ENCODE measurements at regions not wholly inside any gene's neighbourhood (a gene's known extent, or its start where the extent isn't known, plus 50 kb on each side); places are given as distances from the start of the nearest gene placed in this dataset.

GRCh38 chr1:39109644-39110043 lies 83.5 kb downstream of the NDUFS5 start:
- DNase-seq, result no peak

DNA sequence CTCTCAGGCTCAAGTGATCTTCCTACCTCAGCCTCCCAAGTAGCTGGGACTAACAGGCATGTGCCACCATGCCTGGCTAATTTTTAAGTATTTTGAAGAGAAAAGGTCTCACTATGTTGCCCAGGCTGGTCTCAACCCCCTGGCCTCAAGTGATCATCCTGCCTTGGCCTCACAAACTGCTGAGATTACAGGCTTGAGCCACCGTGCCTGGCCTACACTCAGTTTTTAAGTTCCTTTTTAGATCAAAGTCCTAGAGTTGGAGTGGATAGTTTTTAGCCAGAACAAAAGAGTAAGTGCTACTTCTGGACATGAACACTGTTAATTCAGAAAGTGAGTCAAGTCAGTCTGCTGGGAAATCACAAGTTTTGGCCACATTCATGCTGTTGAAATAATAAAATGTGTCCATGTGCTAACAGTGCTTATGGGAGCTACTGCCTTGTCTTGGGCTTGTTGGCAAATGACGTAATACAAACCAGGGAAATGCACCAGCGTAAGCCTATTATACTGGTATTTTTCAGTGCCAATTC lies 84.2 kb downstream of the NDUFS5 start:
- no peak for DNase-seq

DNA sequence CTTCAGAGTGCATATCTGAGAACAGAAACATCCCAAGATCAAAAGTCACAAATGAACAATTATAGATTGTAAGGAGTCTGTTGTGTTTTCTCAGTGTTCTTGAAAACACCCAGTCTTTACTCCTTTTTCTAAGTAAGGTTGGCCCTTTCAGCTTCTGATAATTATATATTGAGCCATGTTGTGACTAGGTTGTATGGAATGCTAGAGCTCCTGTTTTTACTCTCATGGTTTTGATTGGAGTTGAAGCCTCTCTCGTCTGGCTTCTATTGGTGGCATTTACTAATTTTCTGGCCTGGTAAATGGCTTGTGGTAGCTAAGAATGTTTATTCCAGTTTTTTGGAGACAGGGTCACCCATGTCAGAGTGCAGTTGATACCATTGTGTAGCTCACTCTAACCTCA lies 84.7 kb downstream of the NDUFS5 start:
- no peak for DNase-seq

- no peak for DNase-seq
Measured at GRCh38 chr1:39113109-39113743, 87.1 kb downstream of the NDUFS5 start.

DNA sequence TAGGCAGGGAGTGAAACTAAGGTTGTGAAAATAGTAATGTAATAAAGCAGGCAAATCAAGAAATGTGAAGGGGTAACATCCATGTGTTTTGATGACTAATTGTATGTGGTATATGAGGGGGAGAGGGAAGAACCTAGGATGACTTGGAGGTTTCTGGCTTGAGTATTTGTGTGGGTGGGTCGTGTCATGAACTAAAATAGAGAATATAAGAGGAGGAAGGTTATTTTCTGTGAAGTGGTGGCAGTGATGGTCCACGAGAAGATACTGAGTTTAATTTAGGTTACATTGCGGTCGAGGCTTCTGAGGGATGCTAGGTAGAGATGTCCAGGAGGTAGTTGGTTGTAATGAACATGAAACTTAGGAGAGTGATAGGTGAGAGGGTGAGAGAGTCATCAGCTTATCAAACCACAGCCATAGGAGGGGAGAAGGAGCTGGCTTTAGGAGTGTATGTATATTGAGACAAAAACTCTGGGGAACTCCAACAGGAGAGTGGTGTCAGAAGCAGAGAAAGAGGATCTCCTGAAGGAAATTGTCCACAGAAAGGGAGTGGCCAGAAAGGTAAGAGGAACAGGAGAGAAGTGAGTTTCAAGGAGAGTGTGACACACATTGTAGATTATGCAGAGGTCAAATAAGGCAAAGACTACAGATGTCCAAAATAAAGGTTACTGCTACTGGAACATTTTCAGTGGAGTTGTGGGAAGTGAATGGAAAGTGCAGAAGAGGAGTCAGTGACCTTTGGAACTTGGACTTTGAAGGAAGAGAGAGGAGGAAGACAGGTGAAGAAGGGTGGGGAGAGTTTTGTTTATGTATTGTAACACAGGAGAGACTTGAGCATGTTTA lies 89.0 kb upstream of the MACF1 start:
- DNase-seq, result no peak

DNA sequence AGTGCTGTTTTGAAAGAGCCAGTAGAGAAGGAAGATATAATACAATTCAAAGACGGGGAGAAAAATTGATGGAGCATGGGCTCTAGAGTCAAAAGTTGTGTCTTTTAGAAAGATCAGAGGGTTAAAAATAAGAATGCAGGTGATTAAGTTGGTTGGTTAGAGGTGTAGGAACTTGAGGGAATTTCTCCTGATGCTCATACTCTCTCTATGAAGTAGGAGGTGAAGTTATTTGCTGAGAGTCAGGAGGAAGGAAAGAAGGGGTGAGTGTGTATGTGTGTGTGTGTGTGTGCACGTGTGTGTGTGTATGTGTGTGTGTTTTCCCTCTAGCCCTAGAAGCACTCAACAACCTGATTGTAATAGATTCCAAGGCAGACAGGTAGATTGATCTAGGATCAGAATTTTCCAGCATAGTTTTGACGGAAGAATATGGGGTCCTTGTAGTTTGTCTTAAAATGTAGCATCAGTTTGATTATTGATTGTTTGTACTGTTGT lies 88.3 kb upstream of the MACF1 start:
- DNase-seq, result no peak

DNA sequence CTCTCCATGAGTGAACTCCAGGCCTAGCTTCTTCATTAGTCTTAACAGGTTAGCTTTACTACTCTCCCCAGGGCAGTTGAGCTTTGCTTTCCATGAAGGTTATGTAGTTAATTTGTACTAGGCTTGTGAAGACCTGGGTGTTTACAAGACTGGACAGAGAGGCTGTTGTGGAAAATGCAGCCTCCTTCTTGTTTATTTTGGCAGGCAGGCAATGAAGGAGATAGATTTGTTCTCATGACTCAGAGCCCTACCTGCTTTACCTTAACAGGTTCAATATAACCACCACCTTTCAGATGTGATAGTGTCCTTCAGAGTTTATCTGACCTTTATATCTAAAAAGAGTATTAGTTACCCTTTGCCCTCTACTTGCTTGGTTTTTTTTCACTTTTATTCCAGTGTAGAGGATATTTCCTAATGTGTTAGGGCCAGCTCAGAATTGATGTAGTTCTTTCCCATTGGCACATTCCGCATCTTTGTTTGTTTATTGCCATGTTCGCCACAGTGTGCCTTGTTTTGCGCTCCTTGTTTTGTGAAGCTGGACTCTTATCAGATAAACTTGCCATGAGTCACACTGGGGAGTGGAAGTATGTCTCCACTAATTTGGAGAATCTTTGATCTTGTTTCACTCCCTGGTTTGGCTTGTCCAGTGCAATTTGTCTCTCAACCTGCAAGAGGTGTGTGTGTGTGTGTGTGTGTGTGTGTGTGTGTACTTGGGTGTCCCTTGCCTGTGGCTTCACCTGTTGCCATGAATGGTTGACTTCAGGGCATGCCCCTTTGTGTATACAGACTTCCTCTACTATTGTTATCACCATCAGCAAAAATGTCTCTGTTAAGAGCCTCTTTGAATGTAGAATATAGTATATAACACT lies 87.4 kb upstream of the MACF1 start:
- no peak for DNase-seq

- DNase-seq, result no peak
Measured at GRCh38 chr1:39117899-39118450, 86.5 kb upstream of the MACF1 start.

DNA sequence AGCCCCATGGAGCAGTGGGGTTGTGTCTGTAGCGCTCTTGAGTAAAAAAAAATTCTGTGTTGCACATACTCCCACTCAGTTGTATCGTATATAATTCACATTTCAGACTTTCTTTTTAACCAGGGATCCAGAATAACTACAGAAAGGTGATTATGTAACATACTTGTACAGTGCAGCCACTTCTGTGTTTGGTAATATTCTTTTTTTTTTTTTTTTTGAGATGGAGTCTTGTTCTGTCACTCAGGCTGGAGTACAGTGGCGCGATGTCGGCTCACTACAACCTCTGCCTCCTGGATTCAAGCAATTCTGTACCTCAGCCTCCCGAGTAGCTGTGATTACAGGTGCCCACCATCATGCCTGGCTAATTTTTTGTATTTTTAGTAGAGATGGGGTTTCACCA lies 82.4 kb upstream of the MACF1 start:
- no peak for DNase-seq

GRCh38 chr1:39124282-39124681 lies 80.2 kb upstream of the MACF1 start:
- no peak for DNase-seq

DNA sequence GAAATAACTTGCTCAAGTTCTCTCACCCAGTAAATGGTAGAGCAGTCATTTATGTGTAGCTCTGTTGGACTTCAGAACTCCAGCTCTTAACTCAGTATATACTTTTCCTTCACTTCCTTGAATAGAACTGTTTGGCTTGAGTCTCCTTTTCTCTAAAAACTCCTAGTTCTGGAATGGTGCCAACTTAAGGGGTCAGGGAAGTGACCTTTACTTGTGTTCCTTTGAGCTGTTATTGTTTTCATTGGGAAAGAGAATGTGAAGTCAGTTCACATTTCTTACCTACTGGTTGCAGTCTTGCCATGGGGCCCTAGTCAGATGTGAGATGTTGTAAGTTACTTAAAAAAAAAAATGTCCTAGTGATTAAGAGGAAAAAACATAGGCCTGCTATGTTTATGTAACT lies 77.0 kb upstream of the MACF1 start:
- no peak for DNase-seq

DNA sequence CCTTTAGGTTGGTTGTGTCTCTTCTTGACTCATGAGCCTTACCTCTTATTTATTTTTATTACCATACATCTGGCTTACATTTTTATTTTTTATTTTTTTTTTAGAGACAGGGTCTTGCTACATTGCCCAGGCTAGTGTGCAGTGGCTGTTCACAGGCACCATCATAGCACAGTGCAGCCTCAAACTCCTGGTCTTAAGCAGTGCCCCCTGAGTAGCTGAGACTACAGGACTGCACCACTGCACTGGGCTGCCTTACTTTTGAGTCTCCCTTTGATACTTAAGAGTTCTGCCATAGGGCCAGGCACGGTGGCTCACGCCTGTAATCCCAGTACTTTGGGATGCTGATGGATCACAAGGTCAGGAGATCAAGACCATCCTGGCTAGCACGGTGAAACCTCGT lies 76.4 kb upstream of the MACF1 start:
- no peak for DNase-seq

- no peak for DNase-seq
Measured at GRCh38 chr1:39128959-39129358, 75.5 kb upstream of the MACF1 start.

DNA sequence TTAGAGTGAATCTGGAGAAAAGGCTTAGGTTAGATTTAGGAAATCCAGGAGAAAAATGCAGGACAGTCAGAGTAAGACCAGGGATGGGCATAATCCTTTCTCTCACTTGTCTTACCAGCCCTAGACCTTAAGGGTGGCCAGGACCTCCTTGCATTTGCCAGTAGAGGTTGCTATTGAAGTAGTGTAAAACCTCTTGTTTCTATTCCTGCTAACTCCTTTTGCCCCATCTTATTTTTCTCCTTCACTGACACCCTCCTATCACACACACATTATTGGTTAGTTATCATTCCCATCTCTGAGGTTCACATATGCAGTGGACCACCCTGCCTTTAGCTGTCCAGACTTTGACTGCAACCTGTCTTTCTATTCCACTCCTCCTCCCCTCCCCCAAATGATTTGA lies 75.0 kb upstream of the MACF1 start:
- no peak for DNase-seq

GRCh38 chr1:39130325-39130724 lies 74.2 kb upstream of the MACF1 start:
- DNase-seq, result no peak

DNA sequence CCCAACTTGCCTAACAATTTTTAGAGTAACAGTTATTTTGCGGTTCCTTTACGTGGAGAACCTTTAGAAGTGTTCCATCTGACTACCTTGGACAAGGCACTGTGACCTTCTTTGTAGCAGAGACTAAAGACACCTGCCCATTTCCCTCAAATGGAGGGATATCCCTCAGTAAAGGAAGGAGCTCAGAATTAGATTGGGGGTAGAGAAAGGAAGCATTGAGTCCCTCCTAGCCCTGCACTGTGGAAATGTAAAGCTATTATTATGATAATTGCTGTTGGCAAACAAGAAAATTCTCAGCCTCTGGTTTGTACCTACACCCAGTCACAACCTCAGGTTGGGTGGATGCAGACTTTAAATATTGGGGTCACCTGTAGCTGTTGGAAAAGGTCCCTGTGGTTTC lies 72.6 kb upstream of the MACF1 start:
- no peak for DNase-seq

DNA sequence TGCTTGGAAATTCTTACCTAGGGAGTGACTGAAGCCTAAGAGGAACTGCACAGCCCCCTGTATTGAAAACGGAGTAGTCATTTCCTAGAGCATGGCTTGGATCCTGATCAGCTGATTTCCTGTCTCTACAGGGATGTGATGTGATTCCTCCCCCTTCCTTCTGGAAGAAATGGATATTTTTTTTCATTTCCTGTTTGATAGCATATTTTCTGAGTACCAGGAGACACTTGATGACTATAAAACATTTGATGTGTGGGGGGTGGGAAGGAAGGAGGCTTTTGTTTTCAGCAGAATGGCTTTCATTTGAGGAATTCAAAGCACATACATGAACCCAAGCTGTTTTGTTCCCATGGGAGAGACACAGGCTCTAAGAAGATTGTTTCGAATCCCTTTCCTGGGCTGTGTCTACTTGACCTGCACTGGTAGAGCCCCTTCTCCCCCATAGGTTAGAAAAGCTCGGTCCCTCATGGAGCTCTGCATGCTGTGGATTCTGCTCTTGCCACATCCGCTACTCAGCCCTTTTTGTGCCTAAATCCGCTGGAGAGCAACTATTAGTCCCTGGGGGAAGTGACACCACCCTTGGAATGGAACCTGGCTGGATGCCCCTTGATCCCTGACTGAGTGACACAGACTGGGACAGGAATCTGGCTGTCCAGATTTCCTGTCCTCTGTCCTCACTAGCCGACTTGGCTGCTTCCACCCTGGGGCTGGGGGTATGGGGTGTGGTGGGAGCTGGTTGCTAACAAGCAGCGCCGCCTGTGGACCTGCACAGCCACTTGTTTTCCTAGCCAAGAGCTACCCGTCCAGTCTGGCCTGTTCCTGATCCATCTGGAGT lies 71.8 kb upstream of the MACF1 start:
- DNase-seq, result no peak

DNA sequence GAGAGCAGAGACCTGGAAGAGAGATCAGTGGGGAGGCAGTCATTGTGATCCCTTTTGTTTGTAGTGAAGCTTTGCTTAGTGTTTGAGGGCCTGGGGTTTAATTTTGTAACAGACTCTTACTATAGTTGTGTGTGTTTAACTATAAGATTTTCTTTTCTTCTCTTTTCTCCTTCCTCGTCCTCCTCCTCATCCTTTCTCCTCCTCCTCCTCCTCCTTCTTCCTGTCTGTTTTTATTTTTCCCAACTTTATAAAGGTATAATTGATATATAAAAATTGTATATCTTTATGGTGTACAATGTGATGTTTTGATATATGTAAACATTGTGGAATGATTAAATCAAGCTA lies 71.2 kb upstream of the MACF1 start:
- DNase-seq, result no peak

DNA sequence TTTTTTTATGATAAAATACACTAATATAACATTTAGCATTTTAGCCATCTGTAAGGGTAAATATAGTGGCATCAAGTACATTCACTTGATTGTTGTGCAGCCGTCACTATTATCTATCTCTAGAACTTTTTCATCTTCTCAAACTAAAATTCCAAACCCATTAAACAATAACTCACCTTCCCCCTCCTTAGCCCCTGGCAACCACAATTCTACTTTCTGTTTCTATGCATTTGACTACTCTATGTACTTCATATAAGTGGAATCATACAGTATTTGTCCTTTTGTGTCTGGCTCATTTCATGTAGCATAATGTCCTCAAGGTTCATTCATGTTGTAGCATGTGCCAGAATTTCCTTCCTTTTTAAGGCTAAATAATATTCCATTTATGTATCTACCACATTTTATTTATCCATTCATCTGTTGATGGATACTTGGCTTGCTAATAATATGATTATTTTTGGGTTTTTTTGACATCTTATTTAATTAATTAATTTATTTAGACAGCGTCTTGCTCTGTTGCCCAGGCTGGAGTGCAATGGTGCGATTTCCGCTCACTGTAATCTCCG lies 69.6 kb upstream of the MACF1 start:
- no peak for DNase-seq

DNA sequence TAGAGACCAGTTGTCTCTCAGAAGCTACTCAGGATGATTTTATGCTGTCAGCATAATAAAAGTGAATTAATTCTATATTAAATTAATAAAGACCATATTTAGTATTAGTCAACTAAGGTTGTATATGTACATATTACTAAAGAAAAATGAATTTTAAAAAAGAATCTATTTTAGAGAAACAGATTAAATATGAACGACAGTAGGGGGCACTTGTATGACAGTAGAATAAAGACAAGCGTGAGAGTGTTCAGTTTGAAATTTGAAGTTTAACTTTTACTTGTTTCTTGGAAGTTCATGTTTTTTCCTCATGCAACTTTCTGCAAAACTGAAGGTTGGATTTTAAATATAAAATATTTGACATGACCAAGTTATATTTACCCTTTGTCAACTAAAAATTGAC lies 67.9 kb upstream of the MACF1 start:
- no peak for DNase-seq

DNA sequence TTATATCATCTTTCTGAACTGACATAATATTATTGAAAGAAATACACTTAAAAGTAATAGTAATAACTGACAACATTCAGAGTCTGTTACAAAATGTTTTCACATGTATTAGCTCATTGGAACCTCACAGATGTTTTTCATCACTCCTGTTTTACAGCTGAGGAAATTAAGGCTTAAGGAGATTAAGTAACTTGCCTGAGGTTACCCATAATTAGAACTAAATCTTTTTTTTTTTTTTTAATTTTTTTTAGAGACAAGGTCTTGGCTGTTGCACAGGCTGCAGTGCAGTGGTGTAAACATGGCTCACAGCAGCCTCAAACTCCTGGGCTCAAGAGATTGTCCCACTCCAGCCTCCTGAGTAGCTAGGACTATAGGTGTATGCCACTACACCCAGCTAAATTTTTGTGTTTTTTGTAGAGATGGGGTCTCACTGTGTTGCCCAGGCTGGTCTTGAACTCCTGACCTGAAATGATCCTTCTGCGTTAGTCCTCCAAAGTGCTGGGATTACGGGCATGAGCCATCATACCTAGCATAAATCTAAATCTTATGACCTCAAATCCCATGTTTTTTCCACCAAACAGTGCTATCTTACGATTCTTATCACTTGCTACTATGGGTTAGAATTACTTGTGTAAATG lies 64.7 kb upstream of the MACF1 start:
- DNase-seq, result no peak
